Tongue (tissue), 1 donor: ENCODE measurements at regions not wholly inside any gene's neighbourhood (a gene's known extent, or its start where the extent isn't known, plus 50 kb on each side); places are given as distances from the start of the nearest gene placed in this dataset.
"Not testable (repeated sequence)": the region's sequence is repeated elsewhere in the genome, so short reads cannot be mapped to it uniquely, and the experiment has no call there.

ENCODE experiments used
- DNase-seq: peaks from one replicate; pipeline ENCODE4 v3.0.0-alpha.2; 2015

GRCh38 chr15:96818861-96819260 lies 488.4 kb downstream of the NR2F2 start:
- DNase-seq, result no peak

GRCh38 chr15:96827981-96828380 lies 497.5 kb downstream of the NR2F2 start:
- DNase-seq, result no peak

DNA sequence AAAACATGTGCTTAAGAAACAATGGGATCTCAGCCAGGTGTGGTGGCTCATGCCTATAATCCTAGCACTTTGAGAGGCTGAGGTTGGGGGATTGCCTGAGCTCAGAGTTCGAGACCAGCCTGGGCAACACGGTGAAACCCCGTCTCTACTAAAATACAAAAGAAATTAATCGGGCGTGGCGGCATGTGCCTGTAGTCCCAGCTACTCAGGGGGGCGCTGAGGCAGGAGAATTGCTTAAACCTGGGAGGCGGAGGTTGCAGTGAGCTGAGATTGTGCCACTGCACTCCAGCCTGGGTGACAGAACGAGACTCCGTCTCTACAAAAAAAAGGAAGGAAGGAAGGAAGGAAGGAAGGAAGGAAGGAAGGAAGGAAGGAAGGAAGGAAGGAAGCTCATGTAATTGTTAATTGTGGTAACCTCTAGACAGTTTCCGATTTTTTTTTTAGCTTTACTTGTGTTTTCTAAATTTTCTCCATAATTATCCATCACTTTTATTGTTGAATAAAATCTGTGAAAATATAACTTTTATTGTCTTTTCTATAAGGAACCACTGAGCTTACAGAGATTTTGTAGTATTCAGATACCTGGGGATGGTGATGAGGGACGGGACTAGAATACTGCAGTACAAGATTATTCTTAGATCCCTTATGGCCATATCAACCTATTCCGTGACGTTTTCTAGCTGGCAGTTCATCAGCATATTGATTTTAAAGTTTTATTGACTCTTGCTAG lies 506.9 kb downstream of the NR2F2 start:
- DNase-seq, result no peak

GRCh38 chr15:96838081-96838480 lies 507.6 kb downstream of the NR2F2 start:
- no peak for DNase-seq

DNA sequence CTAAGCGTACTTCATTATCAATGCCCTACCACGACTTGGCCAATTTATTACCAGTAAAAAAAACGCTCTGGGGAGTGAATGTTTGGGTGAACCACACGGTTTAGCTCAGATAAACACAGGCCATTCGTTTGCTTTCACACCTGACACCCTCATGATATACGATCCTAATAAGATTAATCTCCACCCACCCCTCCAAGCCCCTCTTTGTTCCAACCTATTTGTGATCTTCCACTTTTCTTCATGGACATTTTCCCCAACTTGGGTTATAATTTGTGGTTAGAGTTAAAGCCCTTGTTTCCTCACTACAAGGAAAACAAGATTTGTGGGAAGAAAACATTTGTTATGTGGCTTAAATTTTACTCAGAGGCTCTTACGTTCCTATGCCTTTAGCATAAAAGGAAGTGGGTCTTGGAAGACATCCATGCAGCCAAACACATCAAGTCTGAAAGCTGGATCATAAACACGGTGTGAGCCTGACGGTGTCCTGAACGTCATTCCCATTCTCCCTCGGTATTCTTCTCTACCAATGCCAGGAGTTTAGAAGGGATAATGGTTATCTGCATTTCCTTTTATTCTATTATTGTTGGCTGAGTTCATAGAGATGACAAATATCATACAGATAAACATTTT lies 518.9 kb downstream of the NR2F2 start:
- peak; percentile 9 for DNase-seq

DNA sequence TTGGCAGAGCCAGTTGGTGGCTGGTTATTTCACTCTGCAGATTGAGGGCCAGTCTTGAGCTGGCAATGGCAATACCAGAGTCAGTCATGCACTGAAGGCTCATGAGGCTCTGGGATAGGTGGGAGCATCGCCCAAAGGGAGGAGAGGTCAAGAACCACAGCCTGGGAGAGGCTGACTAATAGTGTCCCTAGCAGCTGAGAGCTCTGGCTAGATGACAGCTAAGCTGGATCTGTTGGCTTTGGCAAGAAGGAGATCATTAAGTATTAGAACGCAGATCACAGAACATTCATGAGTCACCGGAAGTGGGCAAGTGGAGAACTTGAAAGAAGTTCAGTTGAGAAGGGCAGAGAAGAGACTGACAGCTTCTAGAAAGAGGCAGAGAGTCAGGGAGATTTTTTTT lies 521.1 kb downstream of the NR2F2 start:
- DNase-seq, result no peak

GRCh38 chr15:96858694-96859093 lies 528.2 kb downstream of the NR2F2 start:
- peak; percentile 51 for DNase-seq

GRCh38 chr15:96860741-96861140 lies 530.2 kb downstream of the NR2F2 start:
- no peak for DNase-seq

DNA sequence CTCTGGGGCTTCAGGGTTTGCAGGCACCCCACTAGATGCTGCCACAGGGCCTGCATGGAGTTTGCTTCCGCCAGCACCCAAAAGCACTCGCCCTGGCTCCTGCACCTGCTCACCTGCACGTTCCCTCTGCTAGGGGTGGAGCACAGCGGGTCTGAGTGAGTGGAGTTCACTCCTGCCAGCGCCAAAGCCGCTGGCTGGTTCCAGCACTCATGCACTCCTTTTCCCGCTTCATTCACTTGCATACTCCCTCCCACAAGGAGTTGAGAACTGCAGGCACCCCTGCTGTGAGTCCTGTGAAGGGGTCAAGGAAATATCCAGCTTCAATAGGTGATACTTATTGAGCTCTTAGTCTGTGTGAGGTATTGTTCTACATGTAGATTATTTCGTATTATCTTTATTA lies 537.5 kb downstream of the NR2F2 start:
- DNase-seq, result no peak

GRCh38 chr15:96869122-96869521 lies 538.6 kb downstream of the NR2F2 start:
- no peak for DNase-seq

- DNase-seq, result no peak
These were observed 539.3 kb downstream of the NR2F2 start for GRCh38 chr15:96869790-96870189.

DNA sequence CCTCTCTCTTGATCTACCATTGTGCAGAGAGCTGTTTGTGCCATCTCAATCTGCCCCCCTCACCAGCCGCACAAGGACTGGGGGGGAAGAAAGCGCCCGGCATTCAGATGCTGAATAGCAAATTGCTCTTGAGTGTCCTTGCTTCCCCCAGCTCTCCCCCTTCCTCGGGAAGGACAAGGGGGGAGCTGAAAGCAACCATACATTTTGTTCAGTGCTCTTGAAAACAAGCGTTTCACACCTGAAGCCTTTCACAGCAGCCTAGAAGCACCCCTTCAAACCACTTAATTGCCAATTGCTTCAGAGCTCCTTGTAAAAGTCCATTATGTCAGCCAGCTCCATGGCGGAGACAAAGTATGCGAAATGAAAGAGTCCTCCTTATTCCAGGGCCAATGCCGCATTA lies 540.1 kb downstream of the NR2F2 start:
- DNase-seq, result no peak

DNA sequence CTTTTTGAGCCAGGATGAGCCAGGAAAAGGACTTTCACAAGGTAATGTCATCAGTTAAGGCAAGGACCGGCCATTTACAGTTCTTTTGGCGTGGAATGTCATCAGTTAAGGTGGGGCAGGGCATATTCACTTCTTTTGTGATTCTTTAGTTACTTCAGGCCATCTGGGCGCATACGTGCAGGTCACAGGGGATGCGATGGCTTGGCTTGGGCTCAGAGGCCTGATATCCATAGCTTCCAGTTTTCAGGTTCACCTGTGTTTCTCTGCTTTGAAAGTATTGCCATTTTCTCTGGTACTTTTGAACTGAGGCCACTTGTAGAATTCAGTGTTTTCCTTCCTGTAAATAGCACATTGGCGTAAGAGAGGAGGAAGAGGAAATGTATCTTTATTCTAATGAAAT lies 546.9 kb downstream of the NR2F2 start:
- DNase-seq, result not testable (repeated sequence)

- DNase-seq, result no peak
These were observed 547.6 kb downstream of the NR2F2 start for GRCh38 chr15:96878129-96878528.

GRCh38 chr15:96882121-96882772 lies 551.7 kb downstream of the NR2F2 start:
- DNase-seq, result no peak

DNA sequence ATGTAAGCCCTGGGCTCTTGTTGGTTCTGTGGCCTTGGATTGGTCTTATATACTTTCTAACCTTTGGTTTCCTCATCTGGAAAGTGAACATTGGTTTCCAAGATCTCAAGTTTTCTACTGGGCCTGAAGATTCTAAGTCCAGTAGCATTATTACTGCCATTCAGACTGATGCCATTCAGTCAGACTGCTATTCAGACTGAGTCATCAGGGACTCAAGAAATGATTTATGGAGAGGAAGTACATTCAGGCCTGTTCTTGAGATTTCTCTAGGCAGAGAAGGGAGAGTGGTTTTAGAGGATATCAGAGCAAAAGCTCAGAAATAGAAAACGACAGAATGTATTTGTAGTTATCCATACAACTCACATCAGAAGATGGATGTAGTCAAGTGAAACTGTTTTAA lies 557.2 kb downstream of the NR2F2 start:
- DNase-seq, result no peak

- DNase-seq, result no peak
These were observed 558.3 kb downstream of the NR2F2 start for GRCh38 chr15:96888764-96889163.

DNA sequence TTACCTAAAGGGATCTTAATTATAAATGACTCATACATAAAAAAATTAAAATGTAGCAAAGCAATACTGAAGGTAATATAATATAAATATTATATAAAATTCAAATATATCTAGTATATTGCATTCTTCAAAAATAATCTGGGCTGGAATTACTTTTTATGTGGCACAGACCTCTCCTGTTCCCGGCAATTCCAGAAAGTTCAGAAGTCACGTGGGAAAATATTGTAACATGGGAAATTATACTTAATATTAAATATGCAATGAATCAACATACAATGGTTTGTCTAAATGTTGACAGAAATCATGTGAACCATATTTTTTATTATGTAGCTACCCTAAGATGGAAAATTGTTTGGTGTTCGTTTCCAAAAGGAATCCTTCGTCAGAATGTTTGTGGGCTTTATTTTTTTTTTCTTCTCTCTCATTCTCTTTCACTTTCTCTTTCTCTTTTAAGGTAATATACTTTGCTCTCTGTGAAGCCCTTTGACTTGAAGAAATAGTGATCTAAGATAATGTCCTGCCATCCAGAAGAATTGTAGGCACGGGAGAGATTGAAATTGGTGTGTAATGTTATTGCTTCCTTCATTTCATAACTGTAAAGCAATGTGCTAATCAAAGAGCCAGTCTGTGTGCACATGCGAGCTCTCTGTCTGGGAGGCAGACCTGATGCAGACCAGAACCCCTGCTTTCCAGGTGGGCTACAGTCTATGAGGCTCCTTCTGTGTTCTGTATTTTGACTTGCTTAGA lies 559.4 kb downstream of the NR2F2 start:
- DNase-seq, result peak; percentile 67

DNA sequence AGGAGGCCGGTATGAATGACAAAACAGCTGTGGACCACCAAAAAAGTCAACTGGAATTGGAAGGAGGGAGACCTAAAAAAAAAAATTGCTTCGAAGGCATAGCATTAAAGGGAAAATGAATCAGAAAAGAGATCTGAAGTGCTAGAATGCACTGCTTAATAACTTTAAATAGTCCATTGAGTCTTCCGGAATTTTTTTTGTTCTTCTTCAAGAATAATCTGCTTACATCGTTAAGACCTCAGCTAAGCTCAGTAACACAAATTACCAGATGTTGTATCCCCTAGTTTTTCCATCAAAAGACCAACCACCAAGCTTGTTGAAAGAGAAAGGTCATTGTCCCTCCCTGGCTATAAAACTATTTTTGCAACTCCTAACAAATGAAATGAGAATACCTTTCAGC lies 560.5 kb downstream of the NR2F2 start:
- no peak for DNase-seq

- DNase-seq, result peak; percentile 64
These were observed 562.8 kb downstream of the NR2F2 start for GRCh38 chr15:96893159-96893906.

DNA sequence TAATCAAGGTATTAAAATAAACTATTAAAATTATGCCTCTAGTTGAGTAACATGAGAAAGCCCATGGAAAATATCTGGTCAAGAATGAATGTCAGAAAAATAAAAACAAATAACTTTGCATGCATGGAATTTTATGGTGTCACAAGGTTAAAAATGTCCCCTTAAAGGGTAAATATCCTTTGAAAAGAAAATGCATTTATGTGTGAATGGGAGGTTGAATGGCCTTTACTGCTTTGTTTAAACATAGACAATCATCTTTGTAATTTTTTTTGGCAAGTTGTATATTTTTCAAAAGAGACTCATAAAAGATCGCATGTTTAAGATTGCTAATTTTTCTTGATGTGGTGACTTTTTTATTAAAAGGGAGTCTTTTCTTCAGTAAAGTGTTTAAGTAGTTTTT lies 564.2 kb downstream of the NR2F2 start:
- no peak for DNase-seq

DNA sequence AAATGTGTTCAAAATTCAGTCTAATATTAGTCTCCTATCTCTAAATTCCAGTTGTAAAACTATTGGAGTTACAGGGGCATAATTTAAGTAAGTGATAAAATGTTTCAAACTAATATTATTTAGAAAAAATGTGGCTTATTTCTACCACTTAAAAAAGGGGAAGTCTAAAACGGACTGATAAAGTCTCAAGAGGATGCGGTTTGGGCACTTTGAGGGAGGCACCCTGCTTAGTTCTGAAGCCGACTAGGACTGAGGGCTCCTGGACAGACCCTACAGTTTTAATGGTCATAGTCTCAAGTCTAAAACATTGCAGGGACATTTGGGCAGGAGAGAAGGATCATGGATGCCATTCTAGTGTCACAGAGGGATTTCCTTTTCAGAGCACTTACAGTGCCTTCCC lies 566.3 kb downstream of the NR2F2 start:
- DNase-seq, result no peak
